H9 (cell line): ENCODE measurements at regions not wholly inside any gene's neighbourhood (a gene's known extent, or its start where the extent isn't known, plus 50 kb on each side); places are given as distances from the start of the nearest gene placed in this dataset.

Source experiments
- DNase-seq: peaks from one replicate; pipeline ENCODE4 v3.0.0-alpha.2; 2017
- H2AFZ ChIP-seq: one replicate; pipeline ENCODE4 v1.6.1; 2013; ENCODE audit warnings: mild to moderate bottlenecking, low read length, control low read depth, moderate library complexity
- H2AK5ac ChIP-seq: 2 replicates; pipeline ENCODE4 v1.6.1; 2013; ENCODE audit warnings: low read length, control low read depth, mixed read lengths; ENCODE audit not compliant: insufficient read length
- H2BK120ac ChIP-seq: one replicate; pipeline ENCODE4 v1.6.1; 2013; ENCODE audit warnings: low read depth, mild to moderate bottlenecking, low read length, control low read depth, inconsistent platforms; ENCODE audit not compliant: poor library complexity, severe bottlenecking
- H2BK12ac ChIP-seq: 2 replicates; pipeline ENCODE4 v1.6.1; 2013; ENCODE audit warnings: low read length, control low read depth, mixed read lengths, low read depth; ENCODE audit not compliant: insufficient read length
- H2BK15ac ChIP-seq: 2 replicates; pipeline ENCODE4 v1.6.1; 2013; ENCODE audit warnings: low read depth, low read length, control low read depth
- H2BK20ac ChIP-seq: one replicate; pipeline ENCODE4 v1.6.1; 2013; ENCODE audit warnings: low read depth, mild to moderate bottlenecking, low read length, control low read depth, inconsistent platforms; ENCODE audit not compliant: poor library complexity, severe bottlenecking
- H2BK5ac ChIP-seq: 2 replicates; pipeline ENCODE4 v1.6.1; 2013; ENCODE audit warnings: low read length, control low read depth, mixed read lengths; ENCODE audit not compliant: insufficient read length
- H3K14ac ChIP-seq: 2 replicates; pipeline ENCODE4 v1.6.1; 2013; ENCODE audit warnings: low read length, control low read depth; ENCODE audit not compliant: insufficient read depth
- H3K18ac ChIP-seq: 2 replicates; pipeline ENCODE4 v1.6.1; 2013; ENCODE audit warnings: low read depth, mild to moderate bottlenecking, mixed read lengths, low read length, control low read depth; ENCODE audit not compliant: insufficient read length
- H3K23ac ChIP-seq: 2 replicates; pipeline ENCODE4 v1.6.1; 2013; ENCODE audit warnings: low read length, control low read depth, mixed read lengths, low read depth; ENCODE audit not compliant: insufficient read length
- H3K23me2 ChIP-seq: 2 replicates; pipeline ENCODE4 v1.6.1; 2013; ENCODE audit warnings: low read depth, mild to moderate bottlenecking, mixed read lengths, low read length, control low read depth; ENCODE audit not compliant: insufficient read length, poor library complexity, severe bottlenecking
- H3K27ac ChIP-seq: 2 replicates; pipeline ENCODE4 v1.5.1; 2013; ENCODE audit warnings: low read length, control low read depth, mixed read lengths, low read depth; ENCODE audit not compliant: insufficient read length
- H3K27me3 ChIP-seq: 2 replicates; pipeline ENCODE4 v1.6.1; 2013; ENCODE audit warnings: low read length, control low read depth, inconsistent platforms; ENCODE audit not compliant: insufficient read depth
- H3K4ac ChIP-seq: 2 replicates; pipeline ENCODE4 v1.6.1; 2013; ENCODE audit warnings: low read depth, mild to moderate bottlenecking, control low read depth, inconsistent platforms, low read length, moderate library complexity
- H3K4me1 ChIP-seq: 2 replicates; pipeline ENCODE4 v1.6.1; 2013; ENCODE audit warnings: low read length, control low read depth, inconsistent platforms; ENCODE audit not compliant: insufficient read depth
- H3K4me2 ChIP-seq: 2 replicates; pipeline ENCODE4 v1.6.1; 2013; ENCODE audit warnings: low read length, control low read depth, mixed read lengths; ENCODE audit not compliant: insufficient read length, insufficient read depth
- H3K56ac ChIP-seq: 2 replicates; pipeline ENCODE4 v1.6.1; 2013; ENCODE audit warnings: low read depth, mild to moderate bottlenecking, mixed read lengths, low read length, control low read depth; ENCODE audit not compliant: insufficient read length
- H3K79me1 ChIP-seq: 2 replicates; pipeline ENCODE4 v1.6.1; 2013; ENCODE audit warnings: low read depth, mild to moderate bottlenecking, moderate library complexity, low read length, control low read depth, inconsistent platforms; ENCODE audit not compliant: insufficient read depth, poor library complexity, severe bottlenecking
- H3K79me2 ChIP-seq: 2 replicates; pipeline ENCODE4 v1.6.1; 2013; ENCODE audit warnings: low read length, control low read depth, inconsistent platforms; ENCODE audit not compliant: insufficient read depth
- H3K9ac ChIP-seq: 2 replicates; pipeline ENCODE4 v1.6.1; 2013; ENCODE audit warnings: low read length, control low read depth, mixed read lengths; ENCODE audit not compliant: insufficient read length; ENCODE audit errors: extremely low read depth
- H3K9me3 ChIP-seq: one replicate; pipeline ENCODE4 v1.6.1; 2013; ENCODE audit warnings: low read depth, low read length, inconsistent platforms; ENCODE audit not compliant: control insufficient read depth
- H3T11ph ChIP-seq: one replicate; pipeline ENCODE4 v1.6.1; 2013; ENCODE audit warnings: mild to moderate bottlenecking, low read length, control low read depth, inconsistent platforms
- H4K20me1 ChIP-seq: one replicate; pipeline ENCODE4 v1.6.1; 2013; ENCODE audit not compliant: control insufficient read depth, insufficient read length, insufficient read depth
- H4K5ac ChIP-seq: 2 replicates; pipeline ENCODE4 v1.6.1; 2013; ENCODE audit warnings: low read depth, mild to moderate bottlenecking, mixed read lengths, low read length, control low read depth; ENCODE audit not compliant: insufficient read length
- H4K8ac ChIP-seq: replicated peaks from 2 replicates; pipeline ENCODE4 v1.6.1; 2013; ENCODE audit warnings: low read length, control low read depth, mixed read lengths, low read depth; ENCODE audit not compliant: insufficient read length
- H4K91ac ChIP-seq: 2 replicates; pipeline ENCODE4 v1.6.1; 2013; ENCODE audit warnings: low read depth, mild to moderate bottlenecking, moderate library complexity, mixed read lengths, low read length, control low read depth; ENCODE audit not compliant: insufficient read length
- H3K27ac Mint-ChIP-seq, 3 experiments: 2 replicates in 2 of 3; 3 replicates in 1 of 3; pipeline ENCODE4 v1.8.0; 2020 to 2021; ENCODE audit warnings: mixed read lengths in 3 of 3, mild to moderate bottlenecking in 1 of 3, moderate library complexity in 1 of 3
- H3K27me3 Mint-ChIP-seq: 2 replicates; pipeline ENCODE4 v1.8.0; 2021; ENCODE audit warnings: low read depth, mild to moderate bottlenecking, moderate library complexity, mixed read lengths
- H3K36me3 Mint-ChIP-seq, 3 experiments: 2 replicates in 2 of 3; 3 replicates in 1 of 3; pipeline ENCODE4 v1.8.0; 2020 to 2021; ENCODE audit warnings: low read depth in 3 of 3, mixed read lengths in 3 of 3; ENCODE audit not compliant: insufficient read depth in 1 of 3
- H3K4me1 Mint-ChIP-seq, 2 experiments: 2 replicates each; pipeline ENCODE4 v1.8.0; 2020; ENCODE audit warnings: mixed read lengths in 2 of 2
- H3K4me3 Mint-ChIP-seq, 2 experiments: 2 replicates in 1 of 2; 3 replicates in 1 of 2; pipeline ENCODE4 v1.8.0; 2020 to 2021; ENCODE audit warnings: mild to moderate bottlenecking in 2 of 2, mixed read lengths in 2 of 2, moderate library complexity in 1 of 2
- H3K9me3 Mint-ChIP-seq, 2 experiments: 2 replicates in 1 of 2; 3 replicates in 1 of 2; pipeline ENCODE4 v1.8.0; 2020; ENCODE audit warnings: mild to moderate bottlenecking in 2 of 2, mixed read lengths in 2 of 2, moderate library complexity in 1 of 2
- WGBS: extraction: QIAGEN DNeasy Blood & Tissue Kit; methylation state at CpG from one replicate; pipeline ENCODE4 v1.1.7; 2013; ENCODE audit warnings: missing lambda C conversion rate, low lambda C conversion rate, mixed read lengths; ENCODE audit not compliant: insufficient read length; ENCODE audit errors: extremely low coverage; 5-methylcytosine and 5-hydroxymethylcytosine counted together
- TF ChIP-seq, protein P1 (sequence below): fragments of 200-600 bp; sonication (generic); conservative IDR thresholded peaks from 3 replicates; pipeline ENCODE4 v1.8.0; 2021; ENCODE audit warnings: antibody characterized with exemption, mild to moderate bottlenecking

GRCh38 chr5:34582371-34582770 lies 73.8 kb upstream of the RAI14 start:
- H3T11ph ChIP-seq, result no peak overlapping the region
- no peak overlapping the region for H2BK5ac ChIP-seq
- no peak overlapping the region for H2BK20ac ChIP-seq
- no peak overlapping the region for H3K56ac ChIP-seq
- no peak overlapping the region for H3K18ac ChIP-seq
- no peaks in the 10 kb centered on the region for H3K23me2 ChIP-seq
- no peak overlapping the region for H3K14ac ChIP-seq
- TF ChIP-seq, protein P1, sequence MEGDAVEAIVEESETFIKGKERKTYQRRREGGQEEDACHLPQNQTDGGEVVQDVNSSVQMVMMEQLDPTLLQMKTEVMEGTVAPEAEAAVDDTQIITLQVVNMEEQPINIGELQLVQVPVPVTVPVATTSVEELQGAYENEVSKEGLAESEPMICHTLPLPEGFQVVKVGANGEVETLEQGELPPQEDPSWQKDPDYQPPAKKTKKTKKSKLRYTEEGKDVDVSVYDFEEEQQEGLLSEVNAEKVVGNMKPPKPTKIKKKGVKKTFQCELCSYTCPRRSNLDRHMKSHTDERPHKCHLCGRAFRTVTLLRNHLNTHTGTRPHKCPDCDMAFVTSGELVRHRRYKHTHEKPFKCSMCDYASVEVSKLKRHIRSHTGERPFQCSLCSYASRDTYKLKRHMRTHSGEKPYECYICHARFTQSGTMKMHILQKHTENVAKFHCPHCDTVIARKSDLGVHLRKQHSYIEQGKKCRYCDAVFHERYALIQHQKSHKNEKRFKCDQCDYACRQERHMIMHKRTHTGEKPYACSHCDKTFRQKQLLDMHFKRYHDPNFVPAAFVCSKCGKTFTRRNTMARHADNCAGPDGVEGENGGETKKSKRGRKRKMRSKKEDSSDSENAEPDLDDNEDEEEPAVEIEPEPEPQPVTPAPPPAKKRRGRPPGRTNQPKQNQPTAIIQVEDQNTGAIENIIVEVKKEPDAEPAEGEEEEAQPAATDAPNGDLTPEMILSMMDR, result no peak; the same call in 2 of the 3 replicates
- no peak overlapping the region for H3K4me2 ChIP-seq
- no peak overlapping the region for H4K91ac ChIP-seq
- no peak overlapping the region for H2BK15ac ChIP-seq
- no peak overlapping the region for H3K27ac ChIP-seq
- Mint-ChIP-seq H3K36me3 (peaks cover 0 to 2% (median 0%) of the 10 kb centered on the region in 3 experiments; a peak in 1 of 7 replicates), H3K9me3 (peaks cover 0 to 4% of the 10 kb centered on the region in 2 experiments; a peak in 1 of 5 replicates), H3K27ac (no peak overlapping the region; a peak in 1 of 7 replicates), H3K27me3 (peaks cover 1% of the 10 kb centered on the region; the same call in 1 of the 2 replicates), H3K4me3 (no peak overlapping the region), H3K4me1 (peaks cover 8 to 18% of the 10 kb centered on the region in 2 experiments)
- WGBS, result no CpG with 5 or more reads among the region's 3 CpGs
- H2BK120ac ChIP-seq, result no peak overlapping the region
- no peaks in the 10 kb centered on the region for H3K79me1 ChIP-seq
- H3K27me3 ChIP-seq, result no peaks in the 10 kb centered on the region
- no peaks in the 10 kb centered on the region for H3K9me3 ChIP-seq
- H4K20me1 ChIP-seq, result no peaks in the 10 kb centered on the region
- no peak overlapping the region for H2AFZ ChIP-seq
- no peaks in the 10 kb centered on the region for H3K4me1 ChIP-seq
- no peak overlapping the region for H2AK5ac ChIP-seq
- H2BK12ac ChIP-seq, result no peak overlapping the region
- no peak overlapping the region for H3K4ac ChIP-seq
- no peak overlapping the region for H3K23ac ChIP-seq
- H3K79me2 ChIP-seq, result no peaks in the 10 kb centered on the region
- H4K5ac ChIP-seq, result no peak overlapping the region
- no peak overlapping the region for H4K8ac ChIP-seq
- H3K9ac ChIP-seq, result no peak overlapping the region
- DNase-seq, result no peak
